NCI-H69 (cell line): ENCODE measurements at regions not wholly inside any gene's neighbourhood (a gene's known extent, or its start where the extent isn't known, plus 50 kb on each side); places are given as distances from the start of the nearest gene placed in this dataset.
A peak's percentile ranks its signal among the peaks of the same experiment; 100 is the strongest.

Experiments used
- DNase-seq: peaks from one replicate; lab custom pipeline; 2025; lab: John Stamatoyannopoulos, UW

DNA sequence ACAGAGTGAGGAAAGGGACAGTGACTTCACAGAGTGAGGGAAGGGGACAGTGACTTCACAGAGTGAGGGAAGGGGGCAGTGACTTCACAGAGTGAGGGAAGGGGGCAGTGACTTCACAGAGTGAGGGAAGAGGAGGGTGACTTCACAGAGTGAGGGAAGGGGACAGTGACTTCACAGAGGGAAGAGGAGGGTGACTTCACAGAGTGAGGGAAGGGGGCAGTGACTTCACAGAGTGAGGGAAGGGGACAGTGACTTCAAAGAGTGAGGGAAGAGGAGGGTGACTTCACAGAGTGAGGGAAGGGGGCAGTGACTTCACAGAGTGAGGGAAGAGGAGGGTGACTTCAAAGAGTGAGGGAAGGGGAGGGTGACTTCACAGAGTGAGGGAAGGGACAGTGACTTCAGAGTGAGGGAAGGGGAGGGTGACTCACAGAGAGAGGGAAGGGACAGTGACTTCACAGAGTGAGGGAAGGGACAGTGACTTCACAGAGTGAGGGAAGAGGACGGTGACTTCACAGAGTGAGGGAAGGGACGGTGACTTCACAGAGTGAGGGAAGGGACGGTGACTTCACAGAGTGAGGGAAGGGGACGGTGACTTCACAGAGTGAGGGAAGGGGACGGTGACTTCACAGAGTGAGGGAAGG, 142.0 kb upstream of the PITRM1 start:
- peak; percentile 26 for DNase-seq

DNA sequence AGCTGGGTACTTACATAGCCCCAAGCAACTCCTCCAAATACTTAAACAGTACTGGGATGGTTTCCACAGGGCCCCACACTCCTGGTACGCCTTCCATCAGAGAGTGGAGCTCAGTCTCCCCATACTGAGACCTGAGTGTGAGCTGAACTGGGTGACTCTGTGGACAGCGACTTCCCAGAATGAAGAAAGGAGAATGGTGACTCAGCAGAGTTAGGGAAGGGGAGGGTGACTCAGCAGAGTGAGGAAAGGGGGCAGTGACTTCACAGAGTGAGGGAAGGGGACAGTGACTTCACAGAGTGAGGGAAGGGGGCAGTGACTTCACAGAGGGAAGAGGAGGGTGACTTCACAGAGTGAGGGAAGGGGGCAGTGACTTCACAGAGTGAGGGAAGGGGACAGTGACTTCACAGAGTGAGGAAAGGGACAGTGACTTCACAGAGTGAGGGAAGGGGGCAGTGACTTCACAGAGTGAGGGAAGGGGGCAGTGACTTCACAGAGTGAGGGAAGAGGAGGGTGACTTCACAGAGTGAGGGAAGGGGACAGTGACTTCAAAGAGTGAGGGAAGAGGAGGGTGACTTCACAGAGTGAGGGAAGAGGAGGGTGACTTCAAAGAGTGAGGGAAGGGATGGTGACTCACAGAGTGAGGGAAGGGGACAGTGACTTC, 141.3 kb upstream of the PITRM1 start:
- peak; percentile 58 for DNase-seq

DNA sequence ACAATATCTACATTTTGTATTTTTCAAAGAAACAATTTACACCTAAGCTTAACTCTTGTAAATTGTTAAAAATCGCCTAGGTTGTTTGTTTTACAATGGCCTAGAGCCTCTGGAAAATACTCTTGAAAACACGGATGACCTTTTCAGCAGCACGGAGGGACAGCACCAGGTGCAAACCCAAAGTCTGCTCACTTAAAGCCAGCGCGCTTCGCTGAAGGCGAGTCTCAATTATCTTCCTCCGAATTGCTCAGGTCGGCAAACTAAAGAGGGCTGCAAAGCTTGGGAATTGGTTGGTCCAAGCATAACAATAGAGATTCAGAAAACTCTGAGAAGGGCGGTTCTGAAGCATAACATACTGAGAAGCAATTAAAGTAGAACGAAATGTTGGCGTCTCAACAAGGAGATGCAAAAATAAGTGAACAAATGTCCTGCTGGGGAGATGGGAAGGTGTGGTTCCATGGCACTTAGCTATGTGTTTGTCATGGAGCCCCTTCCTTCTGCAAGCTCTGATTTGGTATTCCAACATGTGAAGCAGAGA, 139.9 kb upstream of the PITRM1 start:
- DNase-seq = peak; percentile 23

DNA sequence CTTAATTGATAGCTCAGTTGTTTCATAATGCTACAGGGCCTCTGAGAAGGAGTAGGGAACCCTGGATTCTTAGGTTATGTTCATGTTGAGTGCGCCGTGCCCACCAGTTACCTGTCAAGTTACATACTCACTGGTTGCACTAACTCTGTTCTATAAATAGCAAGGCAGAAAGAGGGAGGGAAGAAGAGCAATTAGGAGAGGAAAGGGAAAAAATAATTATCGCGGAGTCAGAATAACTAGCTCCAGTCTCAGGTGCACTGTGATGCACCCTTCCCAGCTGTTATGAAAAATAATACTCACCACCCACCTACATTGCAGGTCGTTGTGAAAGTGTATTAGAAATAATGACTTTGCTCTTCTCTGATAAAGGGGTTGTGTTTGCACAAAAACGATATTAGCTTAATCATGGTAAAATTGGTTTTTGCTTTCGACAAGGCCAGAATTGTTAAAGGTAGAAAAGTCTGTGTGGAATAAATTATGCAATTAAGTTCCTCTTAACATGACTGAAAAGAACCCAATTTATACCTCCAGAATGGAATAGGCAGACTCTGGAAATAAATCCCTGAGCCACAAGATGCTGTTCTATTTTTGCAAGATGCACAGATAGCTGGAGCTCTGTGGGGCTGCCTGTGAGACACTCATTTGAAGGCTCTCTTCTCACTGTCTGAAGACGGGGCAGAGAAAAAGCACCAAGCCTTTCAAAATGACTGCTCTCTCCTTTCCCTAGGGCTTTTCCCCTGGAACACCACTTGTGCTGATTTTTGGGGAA, 137.6 kb upstream of the PITRM1 start:
- peak; percentile 27 for DNase-seq

DNA sequence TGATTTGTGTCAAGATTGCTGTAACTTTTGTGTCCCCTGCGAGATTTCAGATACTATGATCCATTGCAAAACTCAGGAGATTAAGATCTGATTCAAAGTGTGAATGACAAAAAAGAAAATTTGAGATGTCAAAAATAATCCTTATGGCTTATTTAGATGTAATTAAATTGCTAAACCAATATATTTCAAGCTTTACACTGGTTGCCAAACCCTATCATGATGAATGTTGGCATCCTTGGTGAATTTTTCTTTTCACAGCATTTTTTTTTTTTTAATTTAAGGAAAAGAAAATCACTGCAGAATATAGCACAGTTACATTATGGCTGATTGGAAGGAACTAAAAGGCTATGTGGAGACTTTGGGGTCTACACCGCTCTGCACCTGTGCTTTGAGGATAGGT, 133.5 kb upstream of the PITRM1 start:
- no peak for DNase-seq

DNA sequence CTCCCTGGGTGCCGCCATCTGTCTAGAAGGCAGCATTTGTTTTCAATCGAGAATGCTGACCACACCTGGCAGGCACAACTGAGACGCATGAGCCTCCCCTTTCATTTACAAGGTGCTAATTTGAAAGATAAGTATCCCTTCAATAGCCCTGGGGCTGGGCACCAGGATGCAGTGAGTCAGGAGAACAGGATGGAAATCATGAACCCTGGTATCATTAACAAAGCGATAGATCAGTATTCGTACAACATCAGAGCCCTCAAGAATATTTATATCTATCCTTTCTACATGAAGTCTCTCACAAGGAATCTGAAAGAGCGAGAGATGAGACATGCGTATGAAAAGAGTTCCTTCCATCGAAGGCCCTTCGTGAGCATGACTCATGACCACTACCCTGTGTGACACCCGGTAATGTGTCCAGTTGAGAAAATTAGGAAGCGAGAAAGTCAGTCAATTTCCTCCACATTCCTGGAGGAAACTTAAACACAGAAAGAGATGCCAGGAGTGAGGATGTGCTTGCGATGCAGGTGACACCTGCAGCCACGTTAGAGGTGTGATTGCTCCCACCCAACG, 123.1 kb upstream of the PITRM1 start:
- DNase-seq = peak; percentile 92

DNA sequence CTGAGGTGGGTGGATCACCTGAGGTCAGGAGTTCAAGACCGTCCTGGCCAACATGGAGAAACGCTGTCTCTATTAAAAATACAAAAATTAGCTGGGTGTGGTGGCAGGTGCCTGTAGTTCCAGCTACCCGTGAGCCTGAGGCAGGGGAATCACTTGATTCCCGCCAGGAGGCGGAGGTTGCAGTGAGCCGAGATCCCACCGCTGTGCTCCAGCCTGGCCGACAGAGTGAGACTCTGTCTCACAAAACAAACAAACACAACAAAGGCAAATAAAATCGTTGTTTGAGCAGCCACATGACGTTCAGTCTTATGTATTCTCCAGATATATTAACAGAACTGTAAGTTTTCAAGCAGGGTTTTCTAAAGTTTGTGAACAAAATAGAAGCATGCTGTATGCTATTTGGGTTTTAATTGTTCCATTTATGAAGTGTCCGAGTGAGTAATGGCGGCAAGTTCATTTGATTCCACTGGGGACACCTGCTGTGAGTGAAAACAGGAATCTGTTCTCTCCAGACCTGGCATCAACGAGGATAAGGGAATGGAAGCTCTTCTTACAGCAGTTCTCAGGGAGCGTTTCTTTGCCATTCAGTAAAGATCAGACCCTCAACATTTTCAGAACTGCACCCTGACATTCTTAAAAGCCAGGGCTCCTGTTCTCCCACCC, 122.5 kb upstream of the PITRM1 start:
- peak; percentile 91 for DNase-seq

DNA sequence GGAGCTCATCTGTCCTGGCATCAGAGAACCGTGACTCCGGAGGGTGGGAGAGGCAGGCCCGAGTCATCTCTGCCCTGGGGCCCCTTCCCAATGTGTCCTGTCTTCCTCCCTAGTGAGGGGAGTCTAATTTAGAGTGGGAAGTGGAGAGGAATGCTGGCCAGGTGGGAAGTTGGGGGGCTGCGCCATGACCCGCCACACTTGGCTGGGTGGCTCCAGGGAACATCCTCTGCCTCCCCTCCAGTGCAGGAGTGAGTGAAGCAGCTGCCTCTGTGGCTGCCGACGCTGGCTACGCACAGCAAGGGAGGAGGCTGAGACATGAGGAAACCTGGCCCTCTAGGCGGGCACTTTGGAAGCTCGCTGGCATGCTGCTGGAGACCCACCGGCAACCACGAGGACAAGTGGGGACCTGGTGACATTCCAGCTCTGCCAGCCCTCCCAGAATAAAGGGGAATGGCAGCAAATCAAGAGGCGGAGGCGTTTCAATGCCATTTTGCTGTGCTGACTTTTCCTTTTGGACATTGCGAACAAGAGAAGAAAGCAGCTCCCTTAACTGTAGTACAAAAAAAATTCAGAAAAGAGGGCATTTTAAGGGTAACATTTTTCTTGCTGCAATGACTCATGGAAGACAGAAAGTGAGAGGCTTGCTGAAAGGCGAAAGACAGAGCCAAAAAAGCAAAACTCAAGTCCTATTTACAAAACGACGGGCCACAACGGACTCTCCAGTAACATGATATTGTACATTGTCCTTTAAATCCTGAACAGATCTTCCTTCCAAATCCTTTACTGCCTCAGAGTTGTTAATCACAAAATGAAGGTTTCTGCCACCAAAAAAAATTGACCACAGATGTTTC, 121.2 kb upstream of the PITRM1 start:
- DNase-seq = peak; percentile 59

DNA sequence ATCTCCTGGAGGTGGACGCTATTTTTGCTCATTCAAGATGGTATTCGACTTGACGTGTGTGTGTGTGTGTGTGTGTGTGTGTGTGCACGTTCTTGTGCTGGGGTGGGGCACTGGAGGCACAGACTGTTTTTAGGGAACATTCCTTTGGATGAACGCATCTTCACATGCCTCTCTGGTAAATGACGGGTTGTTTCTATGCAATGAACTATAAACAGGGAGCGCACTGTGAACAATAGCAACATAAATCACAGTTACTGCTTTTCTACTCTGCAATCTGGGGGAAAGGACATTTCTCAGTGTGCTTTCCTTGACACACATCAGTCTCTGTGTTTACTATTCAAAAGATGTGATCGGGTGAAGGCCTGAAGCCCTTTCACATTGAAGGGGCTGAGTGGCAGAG, 120.1 kb upstream of the PITRM1 start:
- peak; percentile 33 for DNase-seq

DNA sequence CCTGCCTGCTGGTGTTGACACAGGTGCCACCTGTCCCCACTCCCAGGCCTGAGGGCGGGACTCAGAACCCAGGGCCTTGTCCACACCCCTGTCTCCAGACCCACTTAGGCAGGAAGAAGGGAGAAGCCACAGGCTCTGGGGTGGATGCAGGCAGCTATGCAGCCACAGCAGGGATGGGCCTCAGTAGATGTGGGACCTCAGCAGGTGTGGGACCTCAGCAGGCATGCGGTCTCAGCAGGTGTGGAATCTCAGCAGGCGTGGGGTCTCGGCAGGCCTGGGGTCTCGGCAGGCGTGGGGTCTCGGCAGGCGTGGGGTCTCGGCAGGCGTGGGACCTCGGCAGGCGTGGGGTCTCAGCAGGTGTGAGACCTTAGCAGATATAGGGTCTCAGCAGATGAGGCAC, 118.0 kb upstream of the PITRM1 start:
- DNase-seq = peak; percentile 40

DNA sequence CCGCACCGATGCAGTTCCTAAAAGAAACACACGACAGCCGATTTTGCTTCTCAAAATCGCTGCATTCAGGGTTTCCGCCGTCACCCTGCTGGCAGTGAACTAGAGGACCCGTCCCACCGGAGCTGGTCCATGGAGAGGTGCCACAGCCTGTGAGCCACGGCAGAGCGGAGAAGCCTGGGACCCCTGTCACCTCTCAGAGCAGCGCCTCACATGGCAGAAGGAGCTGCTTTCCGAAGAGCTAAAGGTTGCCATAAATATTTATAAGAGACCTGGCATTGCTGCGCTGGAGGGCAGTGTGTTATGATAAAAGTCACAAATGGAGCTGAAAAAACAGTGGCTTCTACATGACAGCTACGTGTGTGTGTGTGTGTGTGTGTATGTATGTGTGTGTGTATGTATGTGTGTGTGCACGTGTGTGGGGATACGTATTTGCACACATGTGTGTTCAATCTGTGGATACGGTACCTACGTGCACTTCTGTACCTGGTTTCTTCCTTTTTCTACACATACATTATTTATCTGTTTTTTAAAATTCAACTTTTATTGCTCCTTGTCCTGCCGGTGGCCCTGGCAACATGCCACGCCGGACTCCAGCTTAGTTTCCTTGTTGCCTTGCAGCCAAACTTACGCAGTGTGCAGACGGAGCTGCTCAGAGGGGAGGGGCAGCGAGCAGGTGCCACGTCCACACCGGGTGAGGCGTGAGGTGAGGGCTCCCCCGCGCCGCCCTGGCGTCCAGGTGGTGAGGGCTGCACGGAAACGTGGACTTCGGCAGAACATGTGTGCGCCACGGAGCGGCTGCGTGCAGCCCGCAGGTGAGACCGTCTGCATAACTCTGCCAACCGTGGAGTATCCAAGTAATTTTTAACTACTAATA, 115.2 kb upstream of the PITRM1 start:
- DNase-seq = peak; percentile 84

DNA sequence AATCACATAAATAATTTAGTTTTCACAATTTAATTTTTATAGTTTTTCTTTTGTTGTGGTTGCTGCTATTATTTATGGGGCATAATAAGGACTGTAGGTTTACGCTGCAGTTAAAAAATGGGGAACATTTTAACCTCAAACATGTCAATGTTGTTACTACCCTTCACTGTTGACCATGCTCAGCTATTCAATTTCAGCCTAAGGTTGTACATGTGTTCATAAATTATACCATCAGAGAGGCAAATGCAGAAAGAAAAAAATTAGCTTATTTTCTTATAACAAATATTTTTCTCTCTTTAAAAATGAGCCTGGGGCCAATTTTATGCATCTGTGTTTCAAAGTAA, 110.1 kb upstream of the PITRM1 start:
- no peak for DNase-seq

DNA sequence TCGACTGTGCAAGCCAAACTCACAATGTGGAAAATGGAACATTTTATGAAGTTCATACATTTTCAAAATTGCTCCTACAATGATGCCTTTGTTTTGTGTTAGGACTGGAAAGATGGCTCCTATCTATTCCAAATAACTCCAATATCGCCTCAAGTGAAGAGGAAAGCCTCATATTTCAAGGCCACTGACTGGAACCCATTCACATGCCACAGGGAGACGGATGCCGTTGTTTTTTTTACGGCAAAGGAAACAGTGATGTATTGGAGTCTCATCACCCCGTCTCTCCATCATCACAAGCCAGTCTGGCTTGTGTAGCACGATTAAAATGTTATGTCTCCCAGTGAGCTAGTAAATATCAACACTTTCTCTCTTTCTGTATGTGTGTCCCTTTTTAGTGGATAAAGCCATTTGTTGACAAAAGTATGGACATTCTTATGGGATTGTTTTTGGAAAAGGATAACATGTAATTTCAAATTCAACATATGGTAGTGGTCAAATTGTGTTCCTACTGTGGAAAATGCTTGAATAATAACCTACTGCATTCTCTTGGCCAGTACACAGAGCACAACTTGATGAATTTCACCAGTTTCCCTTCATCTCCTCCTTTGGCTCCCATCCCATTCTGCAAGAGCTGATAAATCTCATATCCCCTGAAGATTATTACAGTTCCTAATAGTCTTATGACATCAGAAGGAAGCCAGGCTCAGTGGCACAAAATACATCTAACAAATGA, 109.5 kb upstream of the PITRM1 start:
- no peak for DNase-seq

DNA sequence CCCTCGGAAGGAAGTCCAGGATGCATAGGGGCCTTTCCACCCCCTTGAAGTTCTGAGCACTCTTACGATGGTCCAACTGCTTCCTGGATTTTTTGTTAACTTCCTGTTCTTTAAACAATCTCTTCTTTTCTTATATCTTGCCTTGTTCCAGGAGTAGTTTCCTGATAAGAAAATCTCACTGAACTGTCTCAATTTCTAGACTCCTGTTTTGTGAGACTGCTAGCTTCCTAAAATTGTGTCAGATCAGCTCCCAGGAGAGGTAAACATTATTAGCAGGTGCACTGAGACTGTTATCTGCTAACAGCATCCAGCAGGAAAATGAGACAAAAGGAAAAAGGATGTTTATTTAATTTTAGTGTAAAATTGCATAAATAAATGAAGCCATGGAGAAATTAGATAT, 106.2 kb upstream of the PITRM1 start:
- no peak for DNase-seq

DNA sequence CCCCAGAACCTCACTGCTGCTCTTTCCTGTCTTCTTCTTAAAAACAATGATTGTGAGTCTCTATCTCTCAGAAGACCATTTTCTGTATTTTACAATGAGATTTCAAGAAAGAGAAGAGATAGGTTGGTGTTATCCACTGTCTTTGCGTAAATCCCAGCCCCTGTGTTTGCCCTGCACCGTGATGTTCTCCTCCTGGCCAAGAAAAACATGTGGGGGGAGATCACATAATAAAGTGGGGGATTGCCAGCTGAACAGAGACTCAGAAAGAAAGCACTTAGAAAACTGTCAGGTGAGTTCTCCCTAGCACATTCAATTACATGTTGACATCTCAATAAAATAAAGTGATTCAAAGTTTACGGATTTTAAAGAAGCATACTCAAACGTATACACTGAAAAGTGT, 105.0 kb upstream of the PITRM1 start:
- DNase-seq = no peak

DNA sequence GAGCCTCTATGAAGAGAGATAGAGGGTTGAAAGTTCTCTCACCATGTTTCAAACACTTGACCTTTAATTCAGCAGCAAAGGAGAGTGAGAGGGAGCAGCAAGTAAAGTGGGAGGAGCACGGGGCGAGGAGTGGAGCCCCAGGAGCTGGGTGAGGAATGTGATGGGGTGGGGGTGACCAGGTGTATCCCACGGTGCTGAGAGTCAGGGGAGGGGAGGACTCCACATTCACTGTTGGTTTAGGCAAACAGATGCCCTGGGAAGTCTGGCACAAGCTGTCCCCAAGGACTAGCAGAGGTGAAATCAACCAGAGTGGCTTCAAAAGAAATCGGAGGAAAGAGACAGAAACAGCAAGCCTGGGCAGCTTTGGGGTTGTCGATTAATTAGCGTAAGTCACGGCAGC, 101.8 kb upstream of the PITRM1 start:
- DNase-seq = no peak

DNA sequence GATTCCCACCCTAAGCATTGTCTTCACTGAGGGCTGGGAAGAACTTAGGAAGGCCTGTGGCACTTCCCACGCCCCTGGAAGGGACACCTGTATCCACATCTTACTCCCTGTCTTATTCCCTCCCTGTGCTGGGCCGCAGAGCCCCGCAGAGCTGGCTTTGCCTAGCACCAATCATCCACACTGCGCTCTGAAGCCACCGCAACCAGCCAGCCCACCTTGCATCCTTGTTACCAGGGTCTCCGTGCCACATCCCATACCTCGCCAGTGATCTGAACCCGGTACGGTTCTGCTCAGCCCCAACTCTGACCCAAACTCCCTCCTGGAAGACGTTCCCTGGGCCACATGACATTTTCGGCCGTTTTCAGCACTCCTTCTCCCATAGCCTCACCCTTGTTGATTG, 101.4 kb upstream of the PITRM1 start:
- no peak for DNase-seq

DNA sequence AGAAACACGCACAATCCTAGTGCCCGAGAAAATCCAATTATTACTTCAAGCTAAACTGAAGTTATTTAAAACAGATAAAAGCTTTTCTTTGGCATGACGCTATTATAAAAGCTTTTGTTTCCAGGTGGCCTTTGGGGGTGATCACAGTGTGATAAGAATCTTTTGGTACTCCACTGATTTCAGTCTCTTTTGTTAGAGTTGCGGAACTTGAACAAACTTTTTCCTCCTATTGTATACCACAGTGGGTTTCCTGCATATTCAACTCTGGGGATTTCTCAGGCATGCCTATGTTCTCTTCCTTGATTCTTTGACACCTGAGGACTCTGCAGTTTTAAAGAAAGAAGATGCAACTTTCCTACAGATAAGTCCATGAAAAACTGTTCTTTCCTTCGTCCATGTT, 99.7 kb upstream of the PITRM1 start:
- no peak for DNase-seq

DNA sequence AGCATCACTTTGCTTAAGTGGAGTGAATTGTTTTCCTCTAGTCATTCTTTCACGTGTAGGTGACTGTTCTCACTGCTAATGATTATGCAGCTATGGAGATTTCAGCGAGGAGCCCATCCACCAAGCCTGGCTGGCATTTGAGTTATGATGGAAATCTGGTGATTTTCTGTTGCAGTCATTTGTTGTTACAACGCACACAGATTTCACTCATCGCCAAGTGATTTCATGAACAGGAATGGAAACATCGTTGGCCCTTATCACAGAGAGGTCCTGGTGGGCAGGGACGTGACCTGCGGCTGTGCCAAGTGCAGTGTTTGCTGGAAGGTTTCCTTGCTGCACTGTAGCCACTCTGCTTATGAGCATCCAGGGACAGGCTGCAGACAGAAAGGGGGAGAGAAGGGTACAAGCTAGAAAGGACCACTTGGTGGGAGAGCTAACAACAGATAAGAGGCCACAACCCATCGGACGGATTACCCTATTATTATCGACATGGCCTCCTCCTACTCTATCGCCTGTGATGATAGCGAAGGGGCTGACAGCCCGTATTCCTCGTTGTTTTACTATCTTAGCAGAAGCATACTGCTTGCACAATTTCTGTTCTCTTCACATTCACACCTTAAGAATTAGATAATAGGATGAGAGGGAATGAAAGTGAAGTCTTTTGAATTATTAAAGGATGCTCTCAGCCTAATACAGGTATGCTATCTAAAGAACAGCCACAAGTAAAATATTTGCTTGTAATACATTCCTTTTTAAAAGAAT, 99.0 kb upstream of the PITRM1 start:
- no peak for DNase-seq
